Activated naive CD4-positive, alpha-beta T cell treated with anti-CD3 and anti-CD28 coated beads for 36 hours (primary cell): ENCODE measurements at regions not wholly inside any gene's neighbourhood (a gene's known extent, or its start where the extent isn't known, plus 50 kb on each side); places are given as distances from the start of the nearest gene placed in this dataset.

Source experiments
- CTCF ChIA-PET: fragments of 350-600 bp; sonication (Branson Sonifier 250); formaldehyde crosslinking; loops from one replicate; lab custom pipeline; 2021; ENCODE audit warnings: antibody characterized with exemption; lab: Charles Lee
- DNase-seq: peaks from one replicate; pipeline ENCODE4 v3.0.0-alpha.2; 2020
- H3K27ac Mint-ChIP-seq: one replicate; pipeline ENCODE4 v1.8.0; 2021; ENCODE audit warnings: mild to moderate bottlenecking, mixed read lengths
- H3K27me3 Mint-ChIP-seq: one replicate; pipeline ENCODE4 v1.8.0; 2021; ENCODE audit warnings: low read depth, mixed read lengths
- H3K36me3 Mint-ChIP-seq: one replicate; pipeline ENCODE4 v1.8.0; 2021; ENCODE audit warnings: low read depth, mixed read lengths
- H3K4me1 Mint-ChIP-seq: one replicate; pipeline ENCODE4 v1.8.0; 2021; ENCODE audit warnings: low read depth, mixed read lengths
- H3K4me3 Mint-ChIP-seq: one replicate; pipeline ENCODE4 v1.8.0; 2021; ENCODE audit warnings: mild to moderate bottlenecking, moderate library complexity, mixed read lengths
- H3K9me3 Mint-ChIP-seq: one replicate; pipeline ENCODE4 v1.8.0; 2021; ENCODE audit warnings: mixed read lengths
- intact Hi-C: fragments of 100-400 bp; cut with micrococcal nuclease; formaldehyde crosslinking; loops from one replicate; pipeline ENCODE4 v1.15.1; 2023

GRCh38 chr15:46366360-46367007, 731.7 kb downstream of the SQOR start:
- Mint-ChIP-seq H3K27ac (no peak overlapping the region), H3K4me3 (no peak overlapping the region), H3K27me3 (no peaks in the 10 kb centered on the region), H3K9me3 (peaks cover 11% of the 10 kb centered on the region), H3K36me3 (no peaks in the 10 kb centered on the region), H3K4me1 (no peaks in the 10 kb centered on the region)
- intact Hi-C loops = no loop called here
- CTCF ChIA-PET = no interaction called here
- DNase-seq = no peak

GRCh38 chr15:46383978-46384377, 749.1 kb downstream of the SQOR start:
- H3K9me3 Mint-ChIP-seq = no peaks in the 10 kb centered on the region
- H3K27me3 Mint-ChIP-seq = no peaks in the 10 kb centered on the region
- no peak for DNase-seq
- CTCF ChIA-PET = no interaction called here
- no peak overlapping the region for H3K27ac Mint-ChIP-seq
- no peaks in the 10 kb centered on the region for H3K36me3 Mint-ChIP-seq
- H3K4me1 Mint-ChIP-seq = no peaks in the 10 kb centered on the region
- H3K4me3 Mint-ChIP-seq = no peak overlapping the region
- intact Hi-C loops = no loop called here

GRCh38 chr15:46386356-46386755, 751.5 kb downstream of the SQOR start:
- no peak for DNase-seq
- intact Hi-C loops = no loop called here
- Mint-ChIP-seq H3K9me3 (peaks cover 10% of the 10 kb centered on the region), H3K27ac (no peak overlapping the region), H3K27me3 (no peaks in the 10 kb centered on the region), H3K36me3 (no peaks in the 10 kb centered on the region), H3K4me1 (no peaks in the 10 kb centered on the region), H3K4me3 (no peak overlapping the region)
- CTCF ChIA-PET = no interaction called here

- intact Hi-C loops = no loop called here
- no peak for DNase-seq
- Mint-ChIP-seq H3K9me3 (peaks cover 10% of the 10 kb centered on the region), H3K4me1 (no peaks in the 10 kb centered on the region), H3K27ac (no peak overlapping the region), H3K36me3 (no peaks in the 10 kb centered on the region), H3K4me3 (no peak overlapping the region), H3K27me3 (no peaks in the 10 kb centered on the region)
- CTCF ChIA-PET = interaction anchor here (0.6 kb wide), 1 partner anchor 594 kb away, joined by 6 read pairs; no protein-coding TSS in a partner anchor
These were observed 754.9 kb downstream of the SQOR start for GRCh38 chr15:46389739-46390138.

- intact Hi-C loops = no loop called here
- Mint-ChIP-seq H3K9me3 (peaks cover 10% of the 10 kb centered on the region), H3K4me3 (no peak overlapping the region), H3K36me3 (no peaks in the 10 kb centered on the region), H3K27ac (no peak overlapping the region), H3K27me3 (no peaks in the 10 kb centered on the region), H3K4me1 (no peaks in the 10 kb centered on the region)
- CTCF ChIA-PET = no interaction called here
- DNase-seq = no peak
These were observed 759.6 kb downstream of the SQOR start for GRCh38 chr15:46394463-46394862.

GRCh38 chr15:46408312-46408711, 773.5 kb downstream of the SQOR start:
- Mint-ChIP-seq H3K27ac (no peak overlapping the region), H3K4me1 (no peaks in the 10 kb centered on the region), H3K36me3 (no peaks in the 10 kb centered on the region), H3K4me3 (no peak overlapping the region), H3K27me3 (no peaks in the 10 kb centered on the region), H3K9me3 (no peaks in the 10 kb centered on the region)
- DNase-seq = no peak
- intact Hi-C loops = no loop called here
- CTCF ChIA-PET = no interaction called here

- H3K4me3 Mint-ChIP-seq = no peak overlapping the region
- H3K27ac Mint-ChIP-seq = no peak overlapping the region
- H3K36me3 Mint-ChIP-seq = no peaks in the 10 kb centered on the region
- no peaks in the 10 kb centered on the region for H3K9me3 Mint-ChIP-seq
- intact Hi-C loops = no loop called here
- no peak for DNase-seq
- H3K4me1 Mint-ChIP-seq = no peaks in the 10 kb centered on the region
- no peaks in the 10 kb centered on the region for H3K27me3 Mint-ChIP-seq
- CTCF ChIA-PET = no interaction called here
These were observed 775.0 kb downstream of the SQOR start for GRCh38 chr15:46409841-46410301.

GRCh38 chr15:46410705-46411104, 775.9 kb downstream of the SQOR start:
- CTCF ChIA-PET = no interaction called here
- H3K4me3 Mint-ChIP-seq = no peak overlapping the region
- H3K4me1 Mint-ChIP-seq = no peaks in the 10 kb centered on the region
- H3K27me3 Mint-ChIP-seq = no peaks in the 10 kb centered on the region
- no peak for DNase-seq
- no peak overlapping the region for H3K27ac Mint-ChIP-seq
- intact Hi-C loops = no loop called here
- no peaks in the 10 kb centered on the region for H3K36me3 Mint-ChIP-seq
- H3K9me3 Mint-ChIP-seq = no peaks in the 10 kb centered on the region

GRCh38 chr15:46411900-46412299, 777.1 kb downstream of the SQOR start:
- CTCF ChIA-PET = no interaction called here
- DNase-seq = no peak
- Mint-ChIP-seq H3K36me3 (no peaks in the 10 kb centered on the region), H3K4me1 (no peaks in the 10 kb centered on the region), H3K27ac (no peak overlapping the region), H3K9me3 (no peaks in the 10 kb centered on the region), H3K4me3 (no peak overlapping the region), H3K27me3 (no peaks in the 10 kb centered on the region)
- intact Hi-C loops = no loop called here

GRCh38 chr15:46413799-46414198, 779.0 kb downstream of the SQOR start:
- no peak for DNase-seq
- CTCF ChIA-PET = no interaction called here
- intact Hi-C loops = no loop called here
- H3K27me3 Mint-ChIP-seq = no peaks in the 10 kb centered on the region
- no peaks in the 10 kb centered on the region for H3K36me3 Mint-ChIP-seq
- no peaks in the 10 kb centered on the region for H3K9me3 Mint-ChIP-seq
- H3K4me1 Mint-ChIP-seq = no peaks in the 10 kb centered on the region
- H3K4me3 Mint-ChIP-seq = no peak overlapping the region
- no peak overlapping the region for H3K27ac Mint-ChIP-seq

- intact Hi-C loops = no loop called here
- DNase-seq = no peak
- H3K27me3 Mint-ChIP-seq = no peaks in the 10 kb centered on the region
- CTCF ChIA-PET = no interaction called here
- no peak overlapping the region for H3K4me3 Mint-ChIP-seq
- H3K27ac Mint-ChIP-seq = no peak overlapping the region
- no peaks in the 10 kb centered on the region for H3K36me3 Mint-ChIP-seq
- no peaks in the 10 kb centered on the region for H3K9me3 Mint-ChIP-seq
- H3K4me1 Mint-ChIP-seq = no peaks in the 10 kb centered on the region
These were observed 781.7 kb downstream of the SQOR start for GRCh38 chr15:46416544-46416943.

- DNase-seq = no peak
- H3K9me3 Mint-ChIP-seq = peaks cover under 1% of the 10 kb centered on the region
- no peaks in the 10 kb centered on the region for H3K27me3 Mint-ChIP-seq
- no peaks in the 10 kb centered on the region for H3K36me3 Mint-ChIP-seq
- H3K4me3 Mint-ChIP-seq = no peak overlapping the region
- intact Hi-C loops = no loop called here
- CTCF ChIA-PET = no interaction called here
- no peak overlapping the region for H3K27ac Mint-ChIP-seq
- H3K4me1 Mint-ChIP-seq = no peaks in the 10 kb centered on the region
These were observed 786.2 kb downstream of the SQOR start for GRCh38 chr15:46420990-46421389.

- no peak for DNase-seq
- intact Hi-C loops = no loop called here
- Mint-ChIP-seq H3K4me3 (no peak overlapping the region), H3K27me3 (peaks cover 2% of the 10 kb centered on the region), H3K36me3 (no peaks in the 10 kb centered on the region), H3K4me1 (no peaks in the 10 kb centered on the region), H3K27ac (no peak overlapping the region), H3K9me3 (peaks cover 3% of the 10 kb centered on the region)
- CTCF ChIA-PET = no interaction called here
These were observed 806.6 kb downstream of the SQOR start for GRCh38 chr15:46441294-46442062.
